ENCODE measurements at regions not wholly inside any gene's neighbourhood (a gene's known extent, or its start where the extent isn't known, plus 50 kb on each side); places are given as distances from the start of the nearest gene placed in this dataset.

GRCh38 chr14:87309557-87309956 is 683.4 kb downstream of the GALC start:
- H3K4me1 ChIP-seq (ENCODE audit: control insufficient read depth, low read length): no peaks in the 10 kb centered on the region
- no peaks in the 10 kb centered on the region for H3K79me2 ChIP-seq (ENCODE audit: control insufficient read depth, low read length)
- H4K20me1 ChIP-seq (ENCODE audit: control insufficient read depth, insufficient read depth, low read depth, low read length): no peaks in the 10 kb centered on the region
- H3F3A ChIP-seq (ENCODE audit: control insufficient read depth, insufficient read depth): no peaks in the 10 kb centered on the region
- TF ChIP-seq CTCF (IDR thresholded peaks at IDR 0.05; ENCODE audit: low read depth, low read length, poor library complexity, severe bottlenecking) (no peak), EZH2phosphoT487 (IDR thresholded peaks at IDR 0.05; ENCODE audit: borderline replicate concordance, low read length) (no peak)
- H3K9me2 ChIP-seq (replicated peaks; ENCODE audit: control insufficient read depth, low read length): no peaks in the 10 kb centered on the region
- no peak overlapping the region for H3K4me3 ChIP-seq (ENCODE audit: low read length)
- H3K27me3 ChIP-seq (ENCODE audit: control insufficient read depth, low read length): no peaks in the 10 kb centered on the region
- no peak overlapping the region for H3K27ac ChIP-seq (ENCODE audit: low read depth, low read length)
- no peak overlapping the region for H3K4me2 ChIP-seq (ENCODE audit: low read length)
- no peaks in the 10 kb centered on the region for H3K36me3 ChIP-seq (ENCODE audit: control insufficient read depth, low read length)
- no peaks in the 10 kb centered on the region for H3K9me3 ChIP-seq (ENCODE audit: control insufficient read depth, insufficient read depth, low read length)

GRCh38 chr14:87306409-87307168 is 686.4 kb downstream of the GALC start:
- H3K27me3 ChIP-seq (ENCODE audit: control insufficient read depth, low read length): no peaks in the 10 kb centered on the region
- H3K27ac ChIP-seq (ENCODE audit: low read depth, low read length): no peak overlapping the region
- H3F3A ChIP-seq (ENCODE audit: control insufficient read depth, insufficient read depth): no peaks in the 10 kb centered on the region
- no peaks in the 10 kb centered on the region for H4K20me1 ChIP-seq (ENCODE audit: control insufficient read depth, insufficient read depth, low read depth, low read length)
- no peak overlapping the region for H3K4me2 ChIP-seq (ENCODE audit: low read length)
- H3K4me1 ChIP-seq (ENCODE audit: control insufficient read depth, low read length): no peaks in the 10 kb centered on the region
- H3K36me3 ChIP-seq (ENCODE audit: control insufficient read depth, low read length): no peaks in the 10 kb centered on the region
- H3K9me3 ChIP-seq (ENCODE audit: control insufficient read depth, insufficient read depth, low read length): no peaks in the 10 kb centered on the region
- H3K4me3 ChIP-seq (ENCODE audit: low read length): no peak overlapping the region
- H3K79me2 ChIP-seq (ENCODE audit: control insufficient read depth, low read length): no peaks in the 10 kb centered on the region
- no peaks in the 10 kb centered on the region for H3K9me2 ChIP-seq (replicated peaks; ENCODE audit: control insufficient read depth, low read length)
- TF ChIP-seq CTCF (IDR thresholded peaks at IDR 0.05; ENCODE audit: low read depth, low read length, poor library complexity, severe bottlenecking) (no peak), EZH2phosphoT487 (IDR thresholded peaks at IDR 0.05; ENCODE audit: borderline replicate concordance, low read length) (no peak)

GRCh38 chr14:87305345-87305744 is 687.6 kb downstream of the GALC start:
- no peaks in the 10 kb centered on the region for H3F3A ChIP-seq (ENCODE audit: control insufficient read depth, insufficient read depth)
- H3K9me2 ChIP-seq (replicated peaks; ENCODE audit: control insufficient read depth, low read length): no peaks in the 10 kb centered on the region
- TF ChIP-seq CTCF (IDR thresholded peaks at IDR 0.05; ENCODE audit: low read depth, low read length, poor library complexity, severe bottlenecking) (no peak), EZH2phosphoT487 (IDR thresholded peaks at IDR 0.05; ENCODE audit: borderline replicate concordance, low read length) (no peak)
- H3K27me3 ChIP-seq (ENCODE audit: control insufficient read depth, low read length): no peaks in the 10 kb centered on the region
- H4K20me1 ChIP-seq (ENCODE audit: control insufficient read depth, insufficient read depth, low read depth, low read length): no peaks in the 10 kb centered on the region
- no peak overlapping the region for H3K27ac ChIP-seq (ENCODE audit: low read depth, low read length)
- H3K36me3 ChIP-seq (ENCODE audit: control insufficient read depth, low read length): no peaks in the 10 kb centered on the region
- H3K9me3 ChIP-seq (ENCODE audit: control insufficient read depth, insufficient read depth, low read length): no peaks in the 10 kb centered on the region
- H3K4me1 ChIP-seq (ENCODE audit: control insufficient read depth, low read length): no peaks in the 10 kb centered on the region
- no peak overlapping the region for H3K4me3 ChIP-seq (ENCODE audit: low read length)
- H3K79me2 ChIP-seq (ENCODE audit: control insufficient read depth, low read length): no peaks in the 10 kb centered on the region
- H3K4me2 ChIP-seq (ENCODE audit: low read length): no peak overlapping the region
